Stomach (tissue), 4 donors: ENCODE measurements at regions not wholly inside any gene's neighbourhood (a gene's known extent, or its start where the extent isn't known, plus 50 kb on each side); places are given as distances from the start of the nearest gene placed in this dataset.

Experiments used
- POLR2AphosphoS5 ChIP-seq, 3 donors: sonication (generic); formaldehyde crosslinking; IDR thresholded peaks; one replicate each; pipeline ENCODE4 v1.6.1; 2016; ENCODE audit warnings: antibody characterized with exemption in 3 of 3
- TF ChIP-seq, protein P1 (sequence below), 7 experiments: fragments of 450-650 bp in 4 of 7; fragments of 200-600 bp in 3 of 7; sonication (generic) in 3 of 7; IDR thresholded peaks; one replicate each; pipeline ENCODE4 v1.5.1; 2016 to 2019; ENCODE audit warnings: antibody characterized with exemption in 7 of 7, control low read depth in 2 of 7, mild to moderate bottlenecking in 1 of 7

DNA sequence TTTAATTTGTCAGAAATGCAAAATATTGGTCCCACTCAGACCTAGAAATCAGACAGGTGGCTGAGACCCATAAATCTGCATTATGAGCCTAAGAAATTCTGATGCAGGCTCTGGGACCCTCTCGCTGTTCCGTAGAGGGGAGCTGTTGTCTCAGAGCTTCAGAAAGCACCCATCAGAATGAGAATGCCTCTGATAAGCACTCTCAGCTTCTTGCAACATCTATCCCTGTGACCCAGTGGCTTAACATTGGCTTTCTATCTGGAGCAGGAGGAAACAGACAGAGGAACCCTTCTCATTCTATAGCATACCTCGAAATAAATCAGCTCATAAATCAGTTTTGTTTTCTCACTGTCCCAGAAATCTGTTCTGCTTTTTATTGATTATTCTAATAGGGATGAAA, 184.6 kb upstream of the SP4 start:
- TF ChIP-seq, protein P1, sequence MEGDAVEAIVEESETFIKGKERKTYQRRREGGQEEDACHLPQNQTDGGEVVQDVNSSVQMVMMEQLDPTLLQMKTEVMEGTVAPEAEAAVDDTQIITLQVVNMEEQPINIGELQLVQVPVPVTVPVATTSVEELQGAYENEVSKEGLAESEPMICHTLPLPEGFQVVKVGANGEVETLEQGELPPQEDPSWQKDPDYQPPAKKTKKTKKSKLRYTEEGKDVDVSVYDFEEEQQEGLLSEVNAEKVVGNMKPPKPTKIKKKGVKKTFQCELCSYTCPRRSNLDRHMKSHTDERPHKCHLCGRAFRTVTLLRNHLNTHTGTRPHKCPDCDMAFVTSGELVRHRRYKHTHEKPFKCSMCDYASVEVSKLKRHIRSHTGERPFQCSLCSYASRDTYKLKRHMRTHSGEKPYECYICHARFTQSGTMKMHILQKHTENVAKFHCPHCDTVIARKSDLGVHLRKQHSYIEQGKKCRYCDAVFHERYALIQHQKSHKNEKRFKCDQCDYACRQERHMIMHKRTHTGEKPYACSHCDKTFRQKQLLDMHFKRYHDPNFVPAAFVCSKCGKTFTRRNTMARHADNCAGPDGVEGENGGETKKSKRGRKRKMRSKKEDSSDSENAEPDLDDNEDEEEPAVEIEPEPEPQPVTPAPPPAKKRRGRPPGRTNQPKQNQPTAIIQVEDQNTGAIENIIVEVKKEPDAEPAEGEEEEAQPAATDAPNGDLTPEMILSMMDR (IDR thresholded peaks at IDR 0.05) = no peak
- TF ChIP-seq POLR2AphosphoS5 (IDR thresholded peaks at IDR 0.05) = no peak
